ENCODE measurements at regions not wholly inside any gene's neighbourhood (a gene's known extent, or its start where the extent isn't known, plus 50 kb on each side); places are given as distances from the start of the nearest gene placed in this dataset.

DNA sequence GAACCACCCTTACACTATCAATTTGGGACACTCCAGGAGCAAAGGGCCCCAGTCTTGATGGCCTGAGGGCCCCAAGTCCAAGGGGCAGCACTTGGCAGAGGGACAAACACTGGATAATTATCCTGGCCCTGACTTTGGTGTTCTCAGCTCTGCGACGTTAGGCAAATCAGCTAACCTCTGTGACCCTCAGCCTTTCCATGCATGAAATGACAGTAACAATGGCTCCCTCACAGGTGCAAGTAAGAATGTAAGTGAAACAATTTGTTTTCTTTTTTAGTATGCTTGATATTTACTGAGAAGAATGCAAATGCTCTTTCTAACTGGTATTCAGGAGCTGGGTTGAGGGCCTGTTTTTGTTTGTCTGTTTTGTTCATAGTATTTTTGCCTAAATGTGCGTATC is 61.6 kb upstream of the PRDX6 start:
- H3K27ac ChIP-seq (ENCODE audit: poor library complexity, severe bottlenecking): no peak overlapping the region
- H3K36me3 ChIP-seq (ENCODE audit: low read depth): no peaks in the 10 kb centered on the region
- ATAC-seq (ENCODE audit: low read depth) (no peak), DNase-seq (ENCODE audit: low spot score) (no peak)
- TF ChIP-seq, protein P1, sequence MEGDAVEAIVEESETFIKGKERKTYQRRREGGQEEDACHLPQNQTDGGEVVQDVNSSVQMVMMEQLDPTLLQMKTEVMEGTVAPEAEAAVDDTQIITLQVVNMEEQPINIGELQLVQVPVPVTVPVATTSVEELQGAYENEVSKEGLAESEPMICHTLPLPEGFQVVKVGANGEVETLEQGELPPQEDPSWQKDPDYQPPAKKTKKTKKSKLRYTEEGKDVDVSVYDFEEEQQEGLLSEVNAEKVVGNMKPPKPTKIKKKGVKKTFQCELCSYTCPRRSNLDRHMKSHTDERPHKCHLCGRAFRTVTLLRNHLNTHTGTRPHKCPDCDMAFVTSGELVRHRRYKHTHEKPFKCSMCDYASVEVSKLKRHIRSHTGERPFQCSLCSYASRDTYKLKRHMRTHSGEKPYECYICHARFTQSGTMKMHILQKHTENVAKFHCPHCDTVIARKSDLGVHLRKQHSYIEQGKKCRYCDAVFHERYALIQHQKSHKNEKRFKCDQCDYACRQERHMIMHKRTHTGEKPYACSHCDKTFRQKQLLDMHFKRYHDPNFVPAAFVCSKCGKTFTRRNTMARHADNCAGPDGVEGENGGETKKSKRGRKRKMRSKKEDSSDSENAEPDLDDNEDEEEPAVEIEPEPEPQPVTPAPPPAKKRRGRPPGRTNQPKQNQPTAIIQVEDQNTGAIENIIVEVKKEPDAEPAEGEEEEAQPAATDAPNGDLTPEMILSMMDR (IDR thresholded peaks at IDR 0.05; ENCODE audit: poor library complexity, severe bottlenecking): no peak
- H3K9me3 ChIP-seq (ENCODE audit: severe bottlenecking): no peaks in the 10 kb centered on the region
- H3K4me3 ChIP-seq (ENCODE audit: severe bottlenecking): no peak overlapping the region
- peaks cover under 1% of the 10 kb centered on the region for H3K4me1 ChIP-seq (ENCODE audit: insufficient read depth, poor library complexity, severe bottlenecking)
- no peaks in the 10 kb centered on the region for H3K27me3 ChIP-seq (ENCODE audit: insufficient read depth, poor library complexity, severe bottlenecking)

DNA sequence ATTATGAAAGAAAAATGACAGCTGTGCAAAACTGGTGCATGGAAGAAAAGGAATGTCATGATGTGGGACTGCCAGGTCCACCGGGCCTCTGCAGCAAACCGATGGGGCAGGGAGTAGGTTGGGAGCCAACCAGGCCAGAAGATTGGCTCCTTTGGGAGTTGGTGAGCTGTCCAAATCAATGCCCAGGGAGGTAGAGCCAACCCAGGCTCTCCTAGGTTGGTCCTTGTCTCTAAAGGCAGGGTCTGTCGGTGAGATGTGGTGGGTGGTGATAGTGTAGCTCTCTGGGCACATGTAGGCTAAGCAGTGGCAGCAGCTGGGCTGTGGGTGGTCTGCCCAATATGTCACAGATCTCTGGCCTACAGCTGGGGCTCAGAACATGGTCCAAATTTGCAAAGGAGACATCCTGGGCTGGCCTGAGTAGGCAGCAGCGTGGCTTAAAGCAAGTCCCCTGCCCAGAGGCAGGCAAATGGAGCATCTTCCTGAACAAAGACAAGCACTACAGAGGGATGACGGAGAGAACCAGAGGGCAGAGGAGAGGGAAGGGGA is 61.2 kb upstream of the PRDX6 start:
- Histone ChIP-seq H3K27ac (ENCODE audit: poor library complexity, severe bottlenecking) (no peak overlapping the region), H3K4me3 (ENCODE audit: severe bottlenecking) (no peak overlapping the region), H3K36me3 (ENCODE audit: low read depth) (no peaks in the 10 kb centered on the region), H3K9me3 (ENCODE audit: severe bottlenecking) (no peaks in the 10 kb centered on the region), H3K4me1 (ENCODE audit: insufficient read depth, poor library complexity, severe bottlenecking) (peaks cover 6% of the 10 kb centered on the region), H3K27me3 (ENCODE audit: insufficient read depth, poor library complexity, severe bottlenecking) (no peaks in the 10 kb centered on the region)
- TF ChIP-seq, protein P1 (IDR thresholded peaks at IDR 0.05; ENCODE audit: poor library complexity, severe bottlenecking): no peak
- DNase-seq (ENCODE audit: low spot score): no peak
- ATAC-seq (ENCODE audit: low read depth): no peak

DNA sequence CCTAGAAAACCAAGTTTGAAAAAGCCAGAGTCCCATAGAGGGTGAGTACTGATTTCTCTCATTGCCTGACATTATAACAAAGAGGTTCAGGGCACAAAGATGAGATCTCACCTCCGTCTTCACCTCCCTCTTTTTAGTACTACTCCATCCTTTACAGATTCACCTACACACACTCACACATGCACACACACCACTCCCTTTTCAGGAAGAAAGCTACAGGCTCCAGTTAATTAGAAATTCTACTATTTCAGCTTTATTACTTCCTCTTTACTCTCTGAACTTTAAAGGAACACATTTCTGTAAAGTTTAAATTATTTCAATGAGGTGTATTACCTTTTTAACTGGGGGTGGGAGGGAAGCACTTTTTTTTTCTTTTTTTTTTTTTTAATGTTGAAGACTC is 59.6 kb upstream of the PRDX6 start:
- no peaks in the 10 kb centered on the region for H3K36me3 ChIP-seq (ENCODE audit: low read depth)
- no peaks in the 10 kb centered on the region for H3K9me3 ChIP-seq (ENCODE audit: severe bottlenecking)
- TF ChIP-seq, protein P1 (IDR thresholded peaks at IDR 0.05; ENCODE audit: poor library complexity, severe bottlenecking): no peak
- no peak overlapping the region for H3K27ac ChIP-seq (ENCODE audit: poor library complexity, severe bottlenecking)
- H3K27me3 ChIP-seq (ENCODE audit: insufficient read depth, poor library complexity, severe bottlenecking): no peaks in the 10 kb centered on the region
- H3K4me1 ChIP-seq (ENCODE audit: insufficient read depth, poor library complexity, severe bottlenecking): peaks cover 6% of the 10 kb centered on the region
- H3K4me3 ChIP-seq (ENCODE audit: severe bottlenecking): no peak overlapping the region
- DNase-seq (ENCODE audit: low spot score): no peak
- ATAC-seq (ENCODE audit: low read depth): no peak

DNA sequence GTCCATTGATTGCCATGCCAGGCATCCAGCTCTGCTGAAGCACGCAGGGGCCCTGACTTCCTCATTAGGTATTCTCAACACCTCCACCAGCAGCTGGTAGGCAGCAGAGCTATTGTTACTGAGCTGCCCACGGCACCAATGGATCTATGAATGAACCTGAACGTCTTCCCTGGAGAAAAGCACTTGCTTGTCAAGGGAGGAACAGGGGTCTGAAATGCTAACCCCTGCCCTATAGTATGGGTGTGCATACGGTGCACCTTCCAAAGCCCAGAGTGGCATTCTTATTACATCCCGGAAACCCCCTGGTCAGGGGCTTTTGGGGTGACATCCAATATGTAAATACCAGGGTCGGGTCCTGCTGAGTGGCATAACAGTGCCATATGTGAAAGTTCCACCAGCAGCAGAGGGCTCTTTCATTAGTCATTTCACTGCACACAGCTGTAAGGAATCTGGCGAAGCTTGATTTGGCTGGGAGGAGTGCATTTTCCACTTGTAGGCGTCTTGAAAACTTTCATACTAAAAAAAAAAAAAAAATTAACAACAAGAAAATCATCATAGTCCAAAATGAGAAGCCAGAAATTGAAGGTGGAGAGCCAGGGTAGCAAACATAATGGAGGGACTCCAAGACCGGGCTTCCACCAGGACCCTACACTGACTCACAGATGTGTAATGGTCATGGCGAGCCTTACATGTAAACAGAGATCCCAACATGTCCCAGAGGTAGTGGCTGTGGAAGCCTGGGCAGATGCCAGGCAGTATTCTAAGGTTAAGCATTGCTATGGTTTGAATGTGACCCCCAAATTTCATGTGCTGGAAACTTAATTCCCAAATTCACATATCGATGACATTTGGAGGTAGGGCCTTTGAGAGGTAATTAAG is 58.8 kb upstream of the PRDX6 start:
- H3K36me3 ChIP-seq (ENCODE audit: low read depth): no peaks in the 10 kb centered on the region
- no peaks in the 10 kb centered on the region for H3K27me3 ChIP-seq (ENCODE audit: insufficient read depth, poor library complexity, severe bottlenecking)
- H3K4me3 ChIP-seq (ENCODE audit: severe bottlenecking): no peak overlapping the region
- TF ChIP-seq, protein P1 (IDR thresholded peaks at IDR 0.05; ENCODE audit: poor library complexity, severe bottlenecking): no peak
- ATAC-seq (ENCODE audit: low read depth) (no peak), DNase-seq (ENCODE audit: low spot score) (no peak)
- no peaks in the 10 kb centered on the region for H3K9me3 ChIP-seq (ENCODE audit: severe bottlenecking)
- no peak overlapping the region for H3K27ac ChIP-seq (ENCODE audit: poor library complexity, severe bottlenecking)
- peaks cover 6% of the 10 kb centered on the region for H3K4me1 ChIP-seq (ENCODE audit: insufficient read depth, poor library complexity, severe bottlenecking)

DNA sequence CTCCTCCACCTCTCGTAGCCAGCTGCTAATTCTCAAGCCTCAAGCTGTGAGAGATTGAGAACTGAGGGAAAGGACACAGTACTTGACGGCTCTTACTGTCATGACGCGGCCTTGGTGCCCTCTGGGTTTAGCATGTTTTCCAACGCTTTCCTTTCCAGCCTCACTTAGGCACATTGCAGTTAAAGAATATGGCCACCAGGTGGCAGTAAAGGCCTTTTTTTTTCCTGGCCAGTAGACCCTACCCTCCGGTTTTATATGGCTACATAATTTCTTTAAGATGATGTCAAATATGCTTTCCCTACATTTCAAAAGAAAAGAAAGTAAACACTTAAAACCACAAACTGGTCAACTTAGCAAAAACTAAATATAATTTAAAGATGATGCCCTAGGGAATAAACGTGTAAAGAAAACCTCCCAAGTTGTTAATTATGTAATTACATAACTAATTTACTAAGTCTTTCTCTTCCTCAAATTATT is 56.8 kb upstream of the PRDX6 start:
- TF ChIP-seq, protein P1 (IDR thresholded peaks at IDR 0.05; ENCODE audit: poor library complexity, severe bottlenecking): peak; percentile 89
- Histone ChIP-seq H3K27me3 (ENCODE audit: insufficient read depth, poor library complexity, severe bottlenecking) (no peaks in the 10 kb centered on the region), H3K9me3 (ENCODE audit: severe bottlenecking) (no peaks in the 10 kb centered on the region), H3K27ac (ENCODE audit: poor library complexity, severe bottlenecking) (no peak overlapping the region), H3K36me3 (ENCODE audit: low read depth) (no peaks in the 10 kb centered on the region), H3K4me1 (ENCODE audit: insufficient read depth, poor library complexity, severe bottlenecking) (peaks cover 21% of the 10 kb centered on the region), H3K4me3 (ENCODE audit: severe bottlenecking) (no peak overlapping the region)
- DNase-seq (ENCODE audit: low spot score) (no peak), ATAC-seq (ENCODE audit: low read depth) (peak; percentile 77)
